ENCODE measurements at regions not wholly inside any gene's neighbourhood (a gene's known extent, or its start where the extent isn't known, plus 50 kb on each side); places are given as distances from the start of the nearest gene placed in this dataset.
A peak's percentile ranks its signal among the peaks of the same experiment; 100 is the strongest.

- peak; percentile 19 to 67 (median 59) for DNase-seq
- Histone ChIP-seq H3K4me1 (no peaks in the 10 kb centered on the region), H3K27ac (peak overlapping the region; percentile 43 to 89 (median 64))
These were observed 256.6 kb upstream of the GLI3 start for GRCh38 chr7:42493436-42494198.

GRCh38 chr7:42492920-42493319, 255.9 kb upstream of the GLI3 start:
- Histone ChIP-seq H3K27ac (peak overlapping the region in 2 of 4 donors; percentile 61 to 89), H3K27me3 (no peaks in the 10 kb centered on the region), H3K4me1 (no peaks in the 10 kb centered on the region), H3K9me3 (no peaks in the 10 kb centered on the region), H3K36me3 (no peaks in the 10 kb centered on the region), H3K4me3 (peak overlapping the region in 2 of 4 donors; percentile 8 to 49)
- TF ChIP-seq POLR2A (IDR thresholded peaks at IDR 0.05) (no peak), CTCF (IDR thresholded peaks at IDR 0.05) (no peak)
- no peak for DNase-seq

More at GRCh38 chr7:42493436-42494198, 256.6 kb upstream of the GLI3 start:
- H3K36me3 ChIP-seq, result no peaks in the 10 kb centered on the region
- H3K9me3 ChIP-seq, result no peaks in the 10 kb centered on the region
- peak overlapping the region in 3 of 4 donors; percentile 8 to 49 (median 47) for H3K4me3 ChIP-seq
- H3K27me3 ChIP-seq, result no peaks in the 10 kb centered on the region
- TF ChIP-seq POLR2A (IDR thresholded peaks at IDR 0.05), result no peak
- TF ChIP-seq CTCF (IDR thresholded peaks at IDR 0.05), result no peak

- Histone ChIP-seq H3K9me3 (no peaks in the 10 kb centered on the region), H3K4me1 (no peaks in the 10 kb centered on the region), H3K27me3 (no peaks in the 10 kb centered on the region), H3K36me3 (no peaks in the 10 kb centered on the region), H3K27ac (no peak overlapping the region), H3K4me3 (no peak overlapping the region)
- TF ChIP-seq CTCF (IDR thresholded peaks at IDR 0.05), result no peak
- no peak for DNase-seq
These were observed 254.1 kb upstream of the GLI3 start for GRCh38 chr7:42491106-42491505.

- no peak for DNase-seq
- Histone ChIP-seq H3K4me1 (no peaks in the 10 kb centered on the region), H3K4me3 (no peak overlapping the region), H3K27me3 (no peaks in the 10 kb centered on the region), H3K36me3 (no peaks in the 10 kb centered on the region), H3K27ac (peak overlapping the region in 1 of 4 donors; percentile 20), H3K9me3 (no peaks in the 10 kb centered on the region)
- TF ChIP-seq CTCF (IDR thresholded peaks at IDR 0.05), result no peak
- no peak for TF ChIP-seq POLR2A (IDR thresholded peaks at IDR 0.05)
These were observed 252.3 kb upstream of the GLI3 start for GRCh38 chr7:42489299-42489698.

GRCh38 chr7:42485301-42485766, 248.3 kb upstream of the GLI3 start:
- no peaks in the 10 kb centered on the region for H3K36me3 ChIP-seq
- H3K4me1 ChIP-seq, result no peaks in the 10 kb centered on the region
- DNase-seq, result no peak
- H3K27me3 ChIP-seq, result no peaks in the 10 kb centered on the region
- H3K4me3 ChIP-seq, result no peak overlapping the region
- H3K27ac ChIP-seq, result peak overlapping the region in 1 of 4 donors; percentile 37
- TF ChIP-seq POLR2A (IDR thresholded peaks at IDR 0.05) (no peak), CTCF (IDR thresholded peaks at IDR 0.05) (no peak)
- no peaks in the 10 kb centered on the region for H3K9me3 ChIP-seq

All from Peyer's patch (tissue), 4 donors.